GM19193 (cell line): ENCODE measurements at regions not wholly inside any gene's neighbourhood (a gene's known extent, or its start where the extent isn't known, plus 50 kb on each side); places are given as distances from the start of the nearest gene placed in this dataset.

Source experiments
- POLR2A ChIP-seq: IDR thresholded peaks from 4 replicates; pipeline ENCODE4 v1.6.1; 2011; ENCODE audit not compliant: insufficient read depth, insufficient read length; ENCODE audit errors: extremely low read depth

DNA sequence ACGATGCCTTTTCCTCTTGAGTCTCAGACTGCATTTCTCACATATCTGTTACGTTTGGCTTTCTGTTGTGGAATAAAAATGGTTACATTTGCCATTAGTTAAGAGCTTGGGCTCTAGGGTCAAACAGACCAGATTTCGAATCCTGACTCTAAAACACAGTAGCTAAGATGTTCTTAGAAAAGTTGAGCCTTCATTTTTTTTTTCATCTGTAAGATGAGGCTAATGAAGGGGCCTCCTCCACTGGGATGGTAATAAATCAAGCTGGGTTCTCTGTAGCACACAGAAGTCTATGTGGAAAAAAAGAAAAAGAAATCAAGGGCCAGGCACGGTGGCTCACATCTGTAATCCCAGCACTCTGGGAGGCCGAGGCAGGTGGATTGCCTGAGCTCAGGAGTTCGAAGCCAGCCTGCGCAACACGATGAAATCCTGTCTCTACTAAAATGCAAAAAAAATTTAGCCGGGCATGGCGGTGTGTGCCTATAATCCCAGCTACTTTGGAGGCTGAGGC, 49.9 kb upstream of the CAPRIN1 start:
- no peak for TF ChIP-seq POLR2A

DNA sequence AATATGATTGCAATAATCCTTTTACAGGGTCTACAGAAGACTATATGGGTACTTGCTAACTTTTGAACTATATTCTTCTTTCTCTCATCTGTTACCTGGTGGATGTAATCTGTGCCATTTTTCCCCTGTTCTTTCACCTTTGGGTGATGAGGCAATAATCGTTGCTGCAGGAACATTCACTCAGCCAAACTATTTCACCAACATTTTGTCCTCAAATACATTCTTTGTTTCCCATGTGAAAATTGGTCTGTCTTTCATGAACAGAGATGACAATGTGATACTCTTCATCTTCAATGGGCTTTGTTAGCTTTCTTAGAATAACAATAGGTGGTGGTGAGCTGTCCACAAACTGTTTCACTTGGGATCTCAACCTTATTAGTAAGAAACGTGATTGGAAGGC, 52.1 kb upstream of the CAPRIN1 start:
- TF ChIP-seq POLR2A, result no peak

DNA sequence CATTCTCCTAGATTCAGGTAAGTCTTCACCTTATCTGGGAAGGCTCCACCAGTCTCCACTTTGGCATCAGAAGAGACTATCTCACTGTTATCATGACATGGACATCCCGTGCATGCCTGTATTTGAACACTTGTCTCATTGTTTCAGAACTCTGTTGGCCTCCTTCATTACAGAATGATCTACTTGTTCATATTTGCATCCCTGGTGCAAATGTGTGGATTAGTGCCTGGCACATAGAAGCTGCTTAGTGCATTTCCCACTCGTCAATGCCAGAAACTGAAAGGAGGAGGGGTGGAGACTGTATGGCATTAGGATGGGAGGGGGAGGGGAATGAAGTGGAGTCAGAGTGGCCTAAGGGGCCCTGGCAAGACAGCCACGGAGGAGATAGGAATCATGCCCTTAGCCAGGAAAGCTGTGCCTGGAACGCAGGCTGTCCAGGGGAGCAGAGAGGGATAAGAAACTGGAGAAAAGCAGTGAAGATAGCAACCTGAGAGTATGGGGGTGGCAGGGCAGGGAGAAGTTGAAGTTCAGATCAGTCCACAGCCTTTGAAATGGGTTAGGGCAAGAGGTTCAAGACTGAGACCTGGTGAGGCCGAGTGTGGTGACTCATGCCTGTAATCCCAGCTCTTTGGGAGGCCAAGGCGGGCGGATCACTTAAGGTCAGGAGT, 53.8 kb upstream of the CAPRIN1 start:
- no peak for TF ChIP-seq POLR2A

DNA sequence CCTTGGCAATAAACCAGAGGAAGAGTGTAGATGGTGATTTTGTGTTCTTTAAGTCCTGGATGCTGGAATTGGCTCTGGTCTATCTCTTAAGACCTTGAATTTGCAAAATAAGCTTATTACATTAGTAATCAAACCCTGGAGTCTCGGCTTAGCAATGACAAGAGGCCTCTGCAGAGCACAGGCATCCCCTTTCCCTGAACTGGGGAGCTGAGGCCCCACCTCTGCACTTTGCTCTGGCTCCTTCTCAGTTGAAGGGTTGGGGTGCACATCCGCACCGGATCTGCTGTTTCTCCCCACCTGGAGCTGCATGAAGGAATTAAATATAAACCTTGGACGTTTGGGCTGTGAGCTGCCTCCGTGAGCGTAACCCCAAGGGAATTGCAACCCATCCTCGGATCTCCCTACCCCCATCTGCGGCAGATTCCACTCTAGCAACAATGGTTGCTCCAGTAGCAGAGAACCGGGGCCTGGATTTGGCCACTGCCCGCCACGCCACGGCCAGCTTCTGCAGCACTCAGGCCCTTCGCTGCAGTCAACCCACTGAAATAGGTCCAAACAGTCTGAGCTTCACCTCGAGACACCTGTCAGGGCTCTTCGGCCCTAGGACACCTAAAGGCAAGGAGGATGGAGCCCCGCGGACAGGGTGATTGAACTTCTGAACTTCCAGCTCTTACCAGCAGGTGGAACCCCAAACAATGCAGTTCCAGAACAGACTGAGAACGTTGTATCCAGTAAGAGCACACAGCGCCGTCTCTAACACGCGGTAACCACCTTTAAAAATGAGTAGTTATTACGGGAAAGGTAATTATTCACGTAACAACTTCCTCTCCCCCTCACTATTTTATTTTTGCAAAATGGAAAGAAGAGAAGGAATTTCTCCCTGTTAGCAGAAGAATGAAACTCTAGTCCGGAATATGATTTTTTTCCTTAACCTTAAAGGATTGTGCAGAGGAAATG, 54.8 kb upstream of the CAPRIN1 start:
- no peak for TF ChIP-seq POLR2A

DNA sequence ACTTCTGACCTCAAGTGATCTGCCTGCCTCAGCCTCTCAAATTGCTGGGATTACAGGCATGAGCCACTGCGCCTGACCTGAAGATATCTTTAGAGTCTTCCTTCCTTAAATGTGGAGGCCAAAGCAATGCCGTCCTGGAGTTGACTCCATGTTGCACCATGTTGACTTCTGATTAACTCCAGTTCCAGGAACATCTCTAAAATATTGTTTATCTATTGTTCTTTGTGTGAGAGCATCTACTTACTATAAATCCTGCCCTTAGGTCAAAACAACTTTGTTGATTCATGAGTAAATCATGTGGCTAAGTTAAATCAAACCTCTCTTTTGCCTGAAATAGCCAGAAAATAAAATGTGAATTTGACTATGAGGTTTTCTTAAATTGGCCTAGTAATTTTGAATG, 56.6 kb upstream of the CAPRIN1 start:
- TF ChIP-seq POLR2A, result no peak

DNA sequence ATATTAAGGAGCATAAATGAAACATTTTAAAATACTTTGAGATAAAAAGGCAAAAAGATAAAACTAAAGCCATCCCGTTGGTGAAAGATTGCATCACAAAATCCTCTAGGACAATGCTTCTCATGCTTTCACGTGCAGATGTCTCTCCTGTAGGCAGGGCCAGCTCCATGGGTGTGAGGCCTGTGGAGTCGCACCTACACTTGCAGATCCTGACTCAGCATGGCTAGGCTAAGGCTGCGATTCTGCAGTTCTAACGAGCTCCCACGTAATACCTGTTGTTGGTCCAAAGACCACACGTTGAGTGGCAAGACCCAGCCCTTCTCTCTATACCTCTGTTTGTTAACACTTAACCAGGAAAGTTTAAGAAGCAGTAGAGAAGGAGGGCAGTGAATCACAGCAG, 62.1 kb upstream of the CAPRIN1 start:
- TF ChIP-seq POLR2A, result no peak

DNA sequence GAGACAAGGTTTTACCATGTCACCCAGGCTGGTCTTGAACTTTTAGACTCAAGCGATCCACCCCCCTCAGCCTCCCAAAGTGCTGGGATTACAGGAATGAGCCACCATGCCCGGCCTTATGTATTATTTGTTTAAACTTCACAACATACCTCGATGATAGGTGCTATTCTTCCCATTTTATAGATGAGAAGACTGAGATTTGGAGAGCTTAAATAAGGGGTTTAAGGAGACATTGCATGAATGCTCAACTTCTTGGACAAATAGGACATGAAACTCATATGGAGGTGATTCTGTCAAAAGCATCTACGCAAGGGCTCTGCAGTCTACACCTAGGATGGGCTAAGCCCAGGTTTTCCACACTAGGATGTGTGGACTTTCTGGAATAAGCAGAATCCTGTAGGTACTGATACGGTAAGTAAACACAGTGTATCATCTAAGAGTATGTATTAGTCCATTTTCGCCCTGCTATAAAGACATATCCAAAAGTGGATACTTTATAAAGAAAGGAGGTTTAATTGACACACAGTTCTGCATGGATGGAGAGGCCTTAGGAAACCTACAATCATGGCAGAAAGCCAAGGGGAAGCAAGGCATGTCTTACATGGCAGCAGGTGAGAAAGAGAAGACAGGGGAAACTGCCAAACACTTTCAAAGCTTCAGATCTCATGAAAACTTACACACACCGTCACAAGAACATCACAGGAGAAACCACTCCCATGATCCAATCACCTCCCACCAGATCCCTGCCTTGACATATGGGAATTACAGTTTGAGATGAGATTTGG, 62.8 kb upstream of the CAPRIN1 start:
- TF ChIP-seq POLR2A, result no peak

DNA sequence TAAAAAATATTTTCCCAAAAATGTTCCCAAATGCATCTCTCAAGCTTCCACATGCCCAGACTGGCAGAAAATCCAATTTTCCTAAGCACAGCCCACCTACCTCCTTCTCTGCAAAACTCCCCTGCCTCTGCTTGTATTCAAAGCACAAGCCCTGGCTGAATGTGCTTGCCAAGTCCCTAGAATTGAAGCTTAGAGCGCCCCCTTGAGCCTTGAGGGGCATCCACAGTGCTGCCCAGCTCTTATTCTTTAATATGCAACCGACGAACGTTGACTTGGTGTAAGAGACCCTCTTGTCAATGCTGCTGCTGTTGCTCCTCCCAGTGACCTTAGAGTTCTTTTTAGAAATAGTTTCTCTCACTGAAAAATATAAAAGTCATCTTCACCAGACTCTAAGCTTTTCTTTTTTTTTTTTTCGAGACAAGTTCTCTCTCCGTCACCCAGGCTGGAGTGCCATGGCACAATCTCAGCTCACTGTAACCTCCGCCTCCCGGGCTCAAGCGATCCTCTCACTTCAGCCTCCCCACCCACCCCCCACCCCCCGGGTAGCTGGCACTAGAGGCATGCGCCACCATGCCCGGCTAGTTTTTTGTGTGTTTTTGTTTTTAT, 63.5 kb upstream of the CAPRIN1 start:
- no peak for TF ChIP-seq POLR2A

DNA sequence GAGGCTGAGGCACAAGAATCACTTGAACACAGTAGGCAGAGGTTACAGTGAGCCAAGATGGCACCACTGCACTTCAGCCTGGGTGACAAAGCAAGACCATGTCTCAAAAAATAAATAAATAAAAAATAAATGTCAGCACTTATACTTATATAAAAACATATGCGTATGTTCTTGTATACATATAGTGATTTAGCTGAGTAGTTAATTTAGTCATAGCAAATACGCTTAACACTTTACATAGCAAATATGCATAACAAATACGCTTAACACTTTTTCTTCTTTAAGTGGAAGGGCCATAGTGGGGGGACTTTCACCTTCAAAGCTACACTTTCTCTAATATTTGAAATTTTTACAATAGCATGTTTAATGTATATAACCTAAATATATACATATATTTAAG, 64.0 kb upstream of the CAPRIN1 start:
- TF ChIP-seq POLR2A, result no peak

DNA sequence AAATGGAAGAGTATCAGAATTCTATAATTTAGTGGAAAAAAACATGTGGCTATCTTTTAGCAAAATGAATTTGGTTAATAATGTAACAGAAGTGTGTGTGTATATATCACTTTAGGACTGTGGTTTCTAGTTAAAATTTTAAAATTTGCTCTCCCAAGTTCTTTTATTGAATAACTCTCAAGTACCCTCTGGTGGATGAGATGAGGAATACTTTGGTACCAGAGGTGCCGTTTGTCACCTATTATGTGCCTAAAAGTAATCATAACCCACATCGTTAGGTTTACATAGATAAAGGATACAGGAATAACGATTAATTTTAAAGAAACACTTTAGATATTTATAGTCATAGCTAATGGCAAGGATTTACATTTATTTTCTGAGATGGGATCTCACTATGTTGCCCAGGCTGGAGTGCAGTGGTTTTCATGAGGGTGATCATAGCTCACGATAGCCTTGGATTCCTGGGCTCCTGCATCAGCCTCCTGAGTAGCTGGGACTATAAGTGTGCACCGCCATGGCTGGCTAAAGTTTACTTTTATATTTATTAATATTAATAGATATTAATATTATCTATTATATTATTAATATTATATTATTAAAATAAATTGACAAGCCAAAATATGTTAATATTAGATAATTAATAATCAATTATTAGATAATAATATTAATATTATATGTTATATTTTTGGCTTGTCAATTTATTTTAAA, 66.7 kb upstream of the CAPRIN1 start:
- TF ChIP-seq POLR2A, result no peak

DNA sequence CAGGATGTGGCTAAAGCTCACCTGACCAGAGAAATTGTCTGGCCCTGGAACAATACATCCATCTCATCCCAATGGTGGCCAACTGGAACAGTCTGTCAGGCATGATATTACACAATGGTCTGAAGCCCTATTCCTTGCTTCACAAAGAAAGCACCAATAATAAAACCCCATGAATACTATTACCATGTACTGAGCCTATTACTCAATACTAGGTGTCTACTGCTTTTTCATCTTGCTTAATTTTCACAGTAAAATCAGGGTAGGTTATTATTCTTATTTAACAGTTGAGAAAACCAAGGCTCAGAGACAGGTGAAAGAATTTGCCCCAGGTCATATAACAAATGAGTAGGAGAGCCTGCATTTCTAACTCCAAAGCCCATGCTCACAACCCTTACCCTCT, 68.9 kb upstream of the CAPRIN1 start:
- no peak for TF ChIP-seq POLR2A

DNA sequence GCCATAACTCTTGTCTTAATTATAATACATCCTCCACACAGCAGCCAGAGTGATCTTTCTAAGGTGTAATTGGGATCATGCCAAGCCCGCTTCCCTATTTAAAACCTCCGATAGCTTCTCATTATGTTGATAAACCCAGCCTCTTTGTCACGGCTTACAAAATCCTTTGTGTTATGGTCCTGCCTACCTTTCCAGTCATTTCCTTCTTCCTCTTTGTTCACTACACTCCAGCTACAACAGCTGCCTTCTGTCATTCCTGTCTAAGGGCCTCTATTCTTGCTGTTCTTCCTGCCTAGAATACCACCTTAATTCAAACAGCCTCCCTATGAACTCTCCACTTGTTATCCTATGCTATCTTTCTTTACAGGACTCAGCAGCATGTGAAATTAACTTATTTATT, 70.6 kb upstream of the CAPRIN1 start:
- TF ChIP-seq POLR2A, result no peak

DNA sequence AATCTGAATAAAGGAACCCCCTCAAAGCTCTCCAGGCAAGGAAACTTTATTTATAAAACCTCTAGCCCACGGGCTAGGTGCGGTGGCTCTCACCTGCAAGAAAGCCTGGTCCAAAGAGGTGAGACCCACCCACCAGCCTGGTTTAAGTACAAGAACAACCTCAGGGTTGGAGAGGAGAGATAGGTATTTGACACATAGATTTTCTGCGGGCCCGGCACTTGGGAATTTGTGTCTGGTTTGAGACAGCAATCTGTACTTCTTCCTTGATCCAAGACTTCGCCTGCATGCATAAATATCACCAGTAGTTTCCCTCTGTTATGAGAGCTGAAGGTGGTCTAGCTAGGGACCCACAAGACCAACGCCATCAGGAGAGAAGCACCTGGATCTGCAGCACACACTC, 73.2 kb upstream of the CAPRIN1 start:
- TF ChIP-seq POLR2A, result no peak

DNA sequence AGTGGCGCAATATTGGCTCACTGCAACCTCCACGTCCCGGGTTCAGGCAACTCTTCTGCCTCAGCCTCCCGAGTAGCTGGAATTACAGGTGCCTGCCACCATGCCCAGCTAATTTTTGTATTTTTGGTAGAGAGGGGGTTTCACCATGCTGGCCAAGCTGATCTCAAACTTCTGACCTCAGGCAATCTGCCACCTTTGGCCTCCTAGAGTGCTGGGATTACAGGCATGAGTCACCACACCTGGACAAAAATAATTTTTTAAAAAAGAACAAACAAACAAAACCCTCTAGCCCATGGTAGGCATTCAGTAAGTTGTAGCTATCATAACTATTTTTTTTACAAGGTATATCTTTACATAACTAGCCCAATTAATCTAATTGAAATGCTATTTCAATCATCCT, 73.9 kb upstream of the CAPRIN1 start:
- no peak for TF ChIP-seq POLR2A
